ENCODE measurements at regions not wholly inside any gene's neighbourhood (a gene's known extent, or its start where the extent isn't known, plus 50 kb on each side); places are given as distances from the start of the nearest gene placed in this dataset.

- no peak for TF ChIP-seq EP300 (IDR thresholded peaks at IDR 0.05)
- no peak for TF ChIP-seq CTCF (IDR thresholded peaks at IDR 0.05)
These were observed 228.5 kb downstream of the MTERF1 start for GRCh38 chr7:91651986-91652385.
